Fibroblast of the aortic adventitia (primary cell): ENCODE measurements at regions not wholly inside any gene's neighbourhood (a gene's known extent, or its start where the extent isn't known, plus 50 kb on each side); places are given as distances from the start of the nearest gene placed in this dataset.

Experiments
- DNase-seq: peaks from one replicate; pipeline ENCODE4 v3.0.0-alpha.2; 2010; ENCODE audit warnings: low read depth
- H3K4me3 ChIP-seq: 2 replicates; pipeline ENCODE4 v1.5.1; 2011; ENCODE audit warnings: low read depth, mild to moderate bottlenecking, control low read depth, low read length, moderate library complexity
- CTCF ChIP-seq: IDR thresholded peaks from 2 replicates; pipeline ENCODE4 v1.5.1; 2011; ENCODE audit warnings: mild to moderate bottlenecking, low read length, control low read depth, inconsistent platforms; ENCODE audit not compliant: insufficient read depth

DNA sequence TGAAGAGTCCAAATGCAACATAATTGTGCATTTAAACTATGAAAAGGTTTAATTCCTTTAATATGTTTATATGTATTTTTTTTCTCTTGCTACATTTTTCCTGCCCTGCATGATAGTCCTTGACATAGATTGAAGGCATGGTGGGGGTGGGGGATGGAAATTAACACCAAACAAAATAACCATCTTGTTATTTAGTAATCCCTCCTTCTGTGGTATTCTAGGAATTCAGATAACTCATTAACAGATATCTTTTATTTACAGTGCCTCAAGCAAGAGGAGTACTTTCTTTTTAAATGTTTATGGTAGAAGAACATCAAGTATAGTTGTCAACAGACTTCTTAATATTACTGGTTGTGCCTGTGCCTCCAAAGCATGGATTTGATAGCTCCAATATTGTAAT is 337.6 kb upstream of the SEMA3A start:
- TF ChIP-seq CTCF: no peak
- DNase-seq: no peak
- no peak overlapping the region for H3K4me3 ChIP-seq

GRCh38 chr7:84529480-84530205 is 335.1 kb upstream of the SEMA3A start:
- peak; percentile 90 for DNase-seq
- TF ChIP-seq CTCF: no peak
- no peak overlapping the region for H3K4me3 ChIP-seq

DNA sequence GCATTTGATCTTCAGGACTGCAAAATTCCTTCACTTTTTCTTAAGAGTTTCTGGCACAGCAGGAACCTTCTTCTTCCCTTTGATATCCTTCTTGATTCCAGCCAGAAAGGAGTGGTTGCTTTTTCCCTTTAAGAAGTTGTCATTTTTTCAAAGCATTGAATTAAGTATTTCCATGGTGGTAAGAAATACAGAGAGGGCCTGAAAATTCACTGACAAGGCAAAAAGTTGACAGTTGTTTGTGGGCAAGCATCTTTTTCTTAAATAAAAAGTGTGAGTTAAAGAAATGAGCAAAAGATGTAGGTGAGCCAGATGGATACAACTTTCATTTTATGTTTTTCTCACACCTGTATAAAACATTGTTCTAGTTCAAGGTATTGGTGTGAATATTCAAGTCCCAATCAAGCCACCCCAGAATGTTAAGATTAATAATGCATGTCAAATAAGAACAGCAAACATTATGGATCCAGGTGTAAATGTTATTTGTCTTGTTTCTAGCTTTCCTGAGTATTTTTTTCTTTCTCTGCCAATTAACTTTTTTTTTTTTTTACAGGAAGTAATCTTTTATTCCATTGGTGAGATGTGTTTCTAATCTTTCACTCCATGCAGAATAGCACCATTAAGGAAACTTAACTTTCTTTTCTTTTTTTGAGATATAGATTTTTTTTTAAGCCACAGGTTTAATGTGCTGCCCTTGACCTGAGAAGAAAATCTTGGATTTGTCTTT is 334.3 kb upstream of the SEMA3A start:
- no peak overlapping the region for H3K4me3 ChIP-seq
- DNase-seq: no peak
- no peak for TF ChIP-seq CTCF

DNA sequence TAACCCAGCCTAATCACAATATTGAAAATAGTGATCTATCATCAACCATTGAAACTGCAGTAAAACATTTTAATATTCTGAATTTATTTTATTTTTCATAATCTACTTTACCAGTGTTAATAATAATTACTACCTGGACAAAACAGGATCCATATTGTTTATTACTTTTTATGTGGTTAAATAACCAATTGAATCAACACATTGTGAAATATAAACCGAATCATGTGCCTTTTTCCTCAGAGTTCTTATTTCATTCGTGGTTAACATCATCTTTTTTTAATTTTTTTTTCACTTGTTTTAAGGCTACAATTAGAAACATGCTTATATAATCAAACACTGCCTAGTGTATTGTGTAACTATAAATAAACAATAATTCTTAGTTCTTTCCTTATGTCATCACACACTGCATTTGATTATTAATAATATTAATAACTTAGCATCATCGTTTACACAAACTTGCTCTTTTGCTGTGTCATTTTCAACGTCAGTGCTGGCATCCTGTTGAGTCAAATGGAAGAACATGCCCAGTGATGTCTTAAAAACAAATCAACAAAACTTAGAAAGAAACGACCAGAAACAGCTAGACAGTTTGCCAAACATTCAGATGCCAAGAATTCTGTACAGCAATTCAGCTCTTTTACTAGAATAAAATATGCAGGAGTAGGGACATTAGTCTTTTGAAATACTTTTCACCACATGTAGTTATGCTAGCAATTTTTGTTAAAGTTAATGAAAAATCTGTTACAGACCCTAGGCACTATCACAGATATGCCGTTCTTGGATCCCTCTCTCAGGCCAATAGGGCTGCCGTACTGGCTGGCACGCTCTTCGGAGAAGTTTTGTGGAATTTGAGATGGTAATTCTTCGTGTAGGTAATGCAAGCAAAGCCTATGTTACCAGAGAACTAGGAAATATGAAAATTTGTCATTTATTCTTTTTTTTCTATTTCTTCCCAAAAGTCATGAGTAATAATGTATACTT is 330.4 kb upstream of the SEMA3A start:
- H3K4me3 ChIP-seq: no peak overlapping the region
- TF ChIP-seq CTCF: no peak
- peak; percentile 93 for DNase-seq

DNA sequence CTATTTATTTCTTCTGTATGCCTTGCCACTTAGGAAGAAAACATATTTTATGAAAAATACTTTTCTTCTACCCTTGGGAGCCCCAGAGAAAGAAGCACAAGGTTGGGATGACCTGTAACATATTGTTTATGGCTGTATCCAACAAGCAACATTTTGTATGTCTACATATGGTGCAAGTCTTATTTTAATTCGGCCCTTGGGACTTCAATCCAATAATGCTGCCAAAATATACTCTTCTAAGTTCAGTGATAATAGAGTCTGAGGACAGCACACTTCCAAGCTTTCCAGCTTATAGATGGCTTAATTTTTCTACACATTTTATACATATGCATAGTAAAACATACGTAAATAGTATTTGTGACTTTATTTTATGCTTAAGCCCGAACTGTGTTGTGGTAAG is 318.5 kb upstream of the SEMA3A start:
- no peak overlapping the region for H3K4me3 ChIP-seq
- DNase-seq: no peak
- TF ChIP-seq CTCF: no peak

- no peak for TF ChIP-seq CTCF
- no peak for DNase-seq
- H3K4me3 ChIP-seq: no peak overlapping the region
Measured at GRCh38 chr7:84512055-84512454, 317.5 kb upstream of the SEMA3A start.
